GM19397 (cell line): ENCODE measurements at regions not wholly inside any gene's neighbourhood (a gene's known extent, or its start where the extent isn't known, plus 50 kb on each side); places are given as distances from the start of the nearest gene placed in this dataset.
A peak's percentile ranks its signal among the peaks of the same experiment; 100 is the strongest.

Source experiments
- ATAC-seq: cut with Tn5 transposase; IDR thresholded peaks from one replicate; pipeline ENCODE4 v1.9.1; 2021; ENCODE audit warnings: mild to moderate bottlenecking, moderate library complexity; ENCODE audit not compliant: unreplicated experiment

- ATAC-seq, result peak; percentile 41
These were observed 311.4 kb downstream of the TLE4 start for GRCh38 chr9:79883073-79883645.

DNA sequence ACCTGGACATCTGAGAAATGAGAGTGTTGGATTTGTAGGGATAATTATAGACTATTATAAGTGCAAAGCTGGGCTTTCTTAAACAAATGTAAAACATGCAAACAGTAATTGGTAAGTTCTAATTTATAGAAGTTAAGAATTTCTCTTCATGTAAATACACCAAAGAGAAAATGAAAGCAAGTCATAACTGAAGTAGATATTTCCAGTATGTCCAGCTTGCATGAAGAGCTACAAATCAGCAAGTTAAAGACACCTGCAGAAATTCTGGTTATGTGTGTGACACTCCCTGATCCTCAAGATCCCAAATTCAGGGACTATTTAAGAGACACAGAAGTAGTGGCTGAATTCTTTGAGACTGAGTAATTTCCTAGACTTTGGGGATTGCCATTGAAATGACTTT is 308.9 kb downstream of the TLE4 start:
- no peak for ATAC-seq

GRCh38 chr9:79877943-79878602 is 306.3 kb downstream of the TLE4 start:
- no peak for ATAC-seq

DNA sequence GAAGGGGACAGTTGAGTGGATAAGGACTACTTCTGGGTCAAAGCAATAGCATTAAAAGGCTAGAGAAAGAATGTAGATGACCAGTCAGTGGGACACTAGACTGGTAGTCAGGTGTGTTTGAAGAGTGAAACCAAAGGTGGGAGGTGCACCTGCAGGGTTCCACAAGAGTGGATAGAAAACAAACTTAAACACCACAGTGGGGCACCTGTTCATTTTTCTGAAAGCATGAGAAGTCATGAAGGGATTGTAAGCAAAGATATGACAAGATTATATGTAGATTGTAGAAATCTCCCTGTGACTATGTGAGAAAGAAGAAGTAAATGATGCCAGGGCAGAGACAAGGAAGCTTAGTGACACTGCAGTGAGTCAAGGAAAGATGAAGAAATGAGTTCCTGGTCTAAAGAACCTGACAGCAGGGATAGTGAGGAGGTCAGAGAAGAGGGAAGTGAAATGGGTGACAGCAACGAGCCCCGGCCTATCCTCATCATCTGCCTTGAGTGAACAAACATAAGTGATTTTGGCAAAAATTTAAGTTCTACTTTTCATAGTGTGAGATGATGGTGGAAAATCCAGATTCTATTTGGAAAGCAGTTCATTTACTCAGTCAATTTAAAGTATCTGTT is 296.9 kb downstream of the TLE4 start:
- no peak for ATAC-seq

DNA sequence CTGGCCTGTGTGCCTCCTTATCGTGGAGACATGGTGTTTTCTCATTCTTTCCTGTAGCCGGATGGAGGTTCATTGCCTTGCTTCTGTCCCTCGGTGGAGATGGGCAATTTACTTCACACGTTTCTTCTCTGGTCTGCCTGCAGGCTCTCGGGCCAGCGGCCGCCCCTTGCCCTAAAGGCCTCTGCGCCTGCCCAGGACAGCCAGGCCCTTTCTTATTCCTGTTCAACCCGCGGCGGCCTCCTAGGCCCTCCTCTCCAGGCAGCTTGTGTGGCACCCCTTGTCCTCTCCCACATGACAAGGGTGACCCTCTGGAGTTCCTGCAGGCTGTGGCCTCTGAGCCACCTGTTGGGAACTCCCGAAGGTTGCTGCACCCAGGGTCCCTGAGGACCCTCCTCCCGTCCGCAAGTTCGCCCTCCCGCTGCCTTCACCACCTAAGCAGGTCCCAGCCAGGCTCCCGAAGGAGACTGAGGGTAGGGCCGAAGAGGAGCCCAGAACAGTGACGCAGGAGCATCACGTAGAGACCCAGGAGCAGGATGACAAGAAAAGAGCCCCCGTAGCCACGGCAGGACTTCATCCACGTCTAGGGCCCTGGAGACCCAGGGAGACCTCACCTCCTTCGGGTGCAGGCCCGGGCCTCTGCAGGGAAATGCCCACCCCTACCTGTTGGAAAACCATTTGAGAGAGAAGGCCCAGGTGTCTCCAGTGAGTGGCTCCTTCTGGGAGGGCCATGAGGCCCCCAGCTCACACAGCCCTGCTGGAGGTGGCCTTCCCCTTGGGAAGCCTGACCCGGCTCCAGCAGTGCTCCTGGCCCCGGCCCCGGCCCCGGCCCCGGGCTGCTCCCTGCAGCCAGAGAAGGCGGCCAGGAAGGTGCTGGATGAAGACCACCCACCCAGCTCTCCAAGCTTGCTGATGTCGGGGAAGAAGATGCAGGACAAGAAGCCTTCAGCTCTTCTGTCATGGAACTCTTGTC is 291.4 kb downstream of the TLE4 start:
- no peak for ATAC-seq

GRCh38 chr9:79858508-79858907 is 286.7 kb downstream of the TLE4 start:
- ATAC-seq, result no peak

DNA sequence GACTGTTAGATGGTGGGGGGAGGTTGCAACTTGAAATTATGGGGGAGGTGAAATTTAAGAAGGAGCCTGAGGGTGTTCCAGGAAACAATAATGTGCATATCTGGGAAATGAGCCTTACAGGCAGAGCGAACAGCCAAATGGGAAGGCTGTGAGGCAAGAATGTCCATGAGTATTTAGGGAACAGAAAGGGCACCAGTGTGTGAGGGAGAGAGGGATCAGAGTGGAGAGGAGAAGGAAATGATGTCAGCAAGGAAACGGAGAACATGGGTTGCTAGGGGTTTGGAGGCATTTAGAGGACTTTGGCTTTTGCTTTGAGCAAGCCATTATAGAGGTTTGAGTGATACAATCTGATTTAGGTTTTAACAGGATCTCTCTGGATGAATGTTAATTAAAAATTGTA is 285.4 kb downstream of the TLE4 start:
- no peak for ATAC-seq

DNA sequence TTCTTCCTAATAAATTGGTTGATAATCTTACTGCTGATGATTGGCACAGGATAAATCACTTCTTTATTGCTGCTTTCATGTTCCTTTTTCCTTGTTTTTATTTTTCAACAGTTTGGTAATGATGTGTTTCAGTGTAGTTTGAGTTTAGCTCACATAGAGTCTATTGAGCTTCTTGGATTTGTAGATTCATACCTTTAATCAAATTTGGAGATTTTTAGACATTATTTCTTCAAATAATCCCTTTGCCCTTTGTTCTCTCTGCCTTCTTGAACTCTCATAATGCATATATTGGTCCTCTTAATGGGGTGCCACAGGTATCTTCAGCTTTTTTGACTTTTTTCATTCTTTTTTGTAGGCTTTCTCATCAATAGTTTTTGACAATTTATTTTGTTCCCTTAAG is 275.3 kb downstream of the TLE4 start:
- ATAC-seq, result no peak

DNA sequence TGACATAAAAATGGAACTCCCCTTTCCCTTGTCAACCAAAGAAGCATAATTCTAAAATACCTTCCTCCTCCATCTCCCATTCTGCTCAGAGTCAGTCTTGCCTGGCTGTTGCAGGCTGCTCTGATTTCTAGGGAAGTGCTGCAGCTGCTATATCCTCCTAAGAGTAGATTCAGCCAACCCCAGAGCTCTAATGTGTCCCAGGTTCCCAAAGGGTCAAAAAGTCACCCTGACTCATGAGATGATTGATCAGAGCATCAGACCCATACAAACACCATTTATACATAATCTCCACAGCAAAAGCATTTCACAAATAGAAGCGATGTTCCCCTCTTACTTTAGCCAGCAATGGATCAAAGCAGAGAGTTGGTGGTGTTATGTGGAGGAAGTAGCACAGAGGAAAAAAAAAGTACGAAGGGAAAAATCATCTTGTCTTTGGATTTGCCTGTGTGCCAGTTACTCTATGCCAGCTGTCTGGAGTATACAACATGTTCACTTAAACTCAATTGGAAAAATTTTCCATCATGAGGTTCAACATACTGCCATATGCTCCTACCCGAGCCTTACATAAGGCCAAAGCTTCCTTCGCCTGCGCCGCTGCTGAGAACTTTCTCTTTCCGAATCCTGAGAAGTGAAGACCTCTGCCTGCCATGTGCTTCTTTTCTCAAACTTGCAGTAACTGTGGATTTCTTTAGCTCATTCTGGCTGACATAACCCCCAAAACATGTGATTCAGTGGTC is 258.0 kb downstream of the TLE4 start:
- ATAC-seq, result no peak

DNA sequence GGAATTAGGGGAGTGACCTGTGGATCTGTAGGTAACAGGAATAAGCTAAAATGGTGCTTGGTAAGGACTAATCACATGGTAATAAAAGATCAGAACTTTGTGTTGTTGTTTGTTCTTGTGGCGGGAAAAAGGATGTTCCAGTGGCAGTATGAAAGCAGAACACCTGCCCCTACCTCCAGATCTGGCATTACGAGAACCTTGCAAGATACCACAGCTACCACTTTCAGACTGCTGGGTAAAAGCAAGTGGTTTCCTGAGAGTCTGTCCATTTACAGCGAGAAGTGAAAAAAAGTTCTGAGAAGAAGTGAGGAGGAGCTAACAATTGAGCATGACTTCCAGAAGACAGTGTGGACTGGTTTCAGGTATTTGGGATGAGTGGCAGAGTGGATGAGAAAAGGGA is 252.5 kb downstream of the TLE4 start:
- ATAC-seq, result peak; percentile 81

DNA sequence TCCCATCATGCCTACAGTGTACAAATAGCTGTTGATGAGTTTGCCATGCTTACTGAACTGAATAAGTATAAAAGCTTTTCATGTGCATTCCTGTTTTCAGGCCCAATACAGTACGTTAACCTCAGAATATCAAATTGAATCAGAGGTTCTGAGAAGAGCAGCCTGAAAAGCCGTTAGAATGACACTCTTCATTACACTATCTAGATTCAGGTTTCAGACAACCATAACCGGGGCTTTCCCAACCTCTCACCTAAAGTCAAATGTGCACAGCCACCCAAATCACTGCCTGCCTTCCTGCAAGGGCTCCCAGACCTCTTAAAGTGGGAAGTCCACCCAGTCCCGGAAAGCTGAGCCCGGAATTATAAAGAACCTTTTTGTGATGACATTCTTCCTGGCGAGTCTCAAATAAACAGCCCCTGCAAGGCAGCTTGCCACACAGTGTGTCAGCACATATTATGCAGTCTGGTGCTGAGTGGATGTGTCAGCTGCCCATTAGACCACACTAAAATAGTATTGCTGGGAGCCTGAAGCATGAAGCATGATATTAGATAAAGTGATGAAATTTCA is 245.8 kb downstream of the TLE4 start:
- ATAC-seq, result peak; percentile 78

DNA sequence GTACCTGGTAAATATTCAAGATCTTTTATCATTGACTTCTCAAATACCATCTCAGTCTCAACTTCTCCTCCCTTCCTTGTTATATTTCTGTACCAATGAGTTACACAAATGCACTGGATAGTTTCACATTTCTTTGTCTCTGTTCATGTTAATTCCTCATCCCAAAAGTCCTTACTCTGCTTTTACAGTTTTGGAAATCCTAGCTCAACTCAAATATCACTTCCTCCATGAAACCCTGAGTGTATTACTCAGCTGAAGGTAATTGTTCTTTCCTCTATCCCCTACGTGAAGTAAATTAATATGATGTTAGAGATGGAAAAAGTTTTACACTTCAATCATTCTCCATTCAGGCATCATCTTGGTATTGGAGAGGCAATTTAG is 241.5 kb downstream of the TLE4 start:
- no peak for ATAC-seq

GRCh38 chr9:79812507-79813257 is 240.9 kb downstream of the TLE4 start:
- peak; percentile 85 for ATAC-seq

DNA sequence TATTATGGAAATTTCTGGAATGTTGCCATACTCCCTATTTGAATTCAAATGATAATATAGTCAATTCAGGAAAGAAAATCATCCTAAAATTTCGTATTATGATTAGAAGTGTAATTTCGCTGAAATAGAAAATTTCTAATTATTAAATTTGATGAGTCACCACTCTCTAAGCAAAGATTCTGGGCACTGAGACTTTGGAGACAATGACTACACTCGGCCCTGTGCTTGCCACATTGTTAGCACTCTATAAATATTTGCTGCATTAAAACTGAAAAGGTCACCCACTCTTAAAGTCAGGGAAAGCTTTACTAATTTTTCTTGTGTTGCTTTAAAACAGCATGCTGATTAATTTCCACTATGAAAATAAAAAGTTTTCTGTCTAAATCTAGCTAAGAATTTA is 240.3 kb downstream of the TLE4 start:
- peak; percentile 13 for ATAC-seq

- no peak for ATAC-seq
These were observed 238.2 kb downstream of the TLE4 start for GRCh38 chr9:79809931-79810330.

DNA sequence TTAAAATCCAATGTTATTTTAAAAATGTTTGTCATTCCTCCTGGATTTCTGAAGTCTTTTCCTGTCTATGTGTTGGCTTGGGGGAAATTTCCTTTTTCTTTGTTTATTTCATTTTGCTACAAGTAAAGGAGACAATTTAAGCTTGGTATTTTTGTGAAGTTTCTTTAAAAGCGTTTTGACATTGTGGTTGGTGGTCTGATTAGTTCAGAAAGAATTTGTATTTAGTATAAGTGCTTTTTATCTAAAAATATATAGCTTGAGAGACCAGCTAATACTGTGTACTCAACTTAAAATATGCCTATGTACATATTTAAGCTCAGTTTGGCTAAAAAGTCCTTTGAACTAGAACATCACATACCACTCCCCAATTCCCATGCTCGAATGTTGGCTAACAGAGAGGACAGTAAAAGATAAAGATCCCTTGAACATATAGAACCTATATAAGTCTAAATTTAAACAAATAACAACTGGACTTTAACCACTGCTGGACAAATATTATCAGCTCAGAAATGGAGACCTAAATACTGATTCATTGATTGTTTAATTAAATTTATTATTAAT is 237.6 kb downstream of the TLE4 start:
- no peak for ATAC-seq

GRCh38 chr9:79807971-79808370 is 236.2 kb downstream of the TLE4 start:
- no peak for ATAC-seq

GRCh38 chr9:79806086-79806485 is 234.3 kb downstream of the TLE4 start:
- ATAC-seq, result no peak

DNA sequence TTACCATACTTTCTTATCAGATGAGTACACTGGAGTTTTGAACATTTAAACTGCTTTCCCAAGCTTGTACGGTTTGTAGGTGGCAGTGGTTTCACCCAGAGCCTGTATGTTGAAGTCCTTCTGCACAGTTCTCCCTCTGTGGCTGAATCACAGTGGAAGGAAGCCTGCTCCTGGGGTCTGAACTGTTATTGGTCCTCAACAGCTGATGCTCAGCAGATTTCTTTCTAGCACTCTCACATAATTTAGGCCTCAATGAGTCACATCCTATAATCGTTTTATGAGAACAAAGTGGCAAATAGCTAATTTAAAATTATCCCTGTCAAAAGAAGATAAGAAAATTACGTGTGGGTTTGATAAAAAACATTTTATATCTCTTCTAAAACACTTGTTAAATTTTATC is 229.7 kb downstream of the TLE4 start:
- no peak for ATAC-seq
